ENCODE measurements at regions not wholly inside any gene's neighbourhood (a gene's known extent, or its start where the extent isn't known, plus 50 kb on each side); places are given as distances from the start of the nearest gene placed in this dataset.
"Not testable (repeated sequence)": the region's sequence is repeated elsewhere in the genome, so short reads cannot be mapped to it uniquely, and the experiment has no call there.

GRCh38 chr2:12434630-12435098 is 282.1 kb upstream of the TRIB2 start:
- DNase-seq, result no peak

GRCh38 chr2:12435430-12436222 is 281.1 kb upstream of the TRIB2 start:
- no peak for DNase-seq

- DNase-seq, result no peak
These were observed 280.3 kb upstream of the TRIB2 start for GRCh38 chr2:12436483-12436882.

GRCh38 chr2:12436935-12437561 is 279.7 kb upstream of the TRIB2 start:
- DNase-seq, result no peak

- DNase-seq, result no peak
These were observed 276.0 kb upstream of the TRIB2 start for GRCh38 chr2:12440731-12441130.

GRCh38 chr2:12441750-12442475 is 274.8 kb upstream of the TRIB2 start:
- DNase-seq, result no peak

- no peak for DNase-seq
These were observed 274.3 kb upstream of the TRIB2 start for GRCh38 chr2:12442476-12442847.

GRCh38 chr2:12448846-12449505 is 267.8 kb upstream of the TRIB2 start:
- DNase-seq, result no peak

- DNase-seq, result no peak
These were observed 265.0 kb upstream of the TRIB2 start for GRCh38 chr2:12451726-12452125.

GRCh38 chr2:12452185-12452584 is 264.6 kb upstream of the TRIB2 start:
- no peak for DNase-seq

GRCh38 chr2:12453731-12454130 is 263.0 kb upstream of the TRIB2 start:
- DNase-seq, result no peak

- no peak for DNase-seq
These were observed 261.1 kb upstream of the TRIB2 start for GRCh38 chr2:12455661-12456060.

GRCh38 chr2:12456293-12457106 is 260.2 kb upstream of the TRIB2 start:
- DNase-seq, result peak; percentile 79

- no peak for DNase-seq
These were observed 258.9 kb upstream of the TRIB2 start for GRCh38 chr2:12457831-12458230.

- no peak for DNase-seq
These were observed 253.5 kb upstream of the TRIB2 start for GRCh38 chr2:12463189-12463588.

GRCh38 chr2:12465631-12466135 is 251.1 kb upstream of the TRIB2 start:
- DNase-seq, result no peak

GRCh38 chr2:12467303-12467702 is 249.4 kb upstream of the TRIB2 start:
- no peak for DNase-seq

- no peak for DNase-seq
These were observed 247.6 kb upstream of the TRIB2 start for GRCh38 chr2:12469141-12469561.

GRCh38 chr2:12472265-12472664 is 244.5 kb upstream of the TRIB2 start:
- DNase-seq, result not testable (repeated sequence)

GRCh38 chr2:12478151-12479064 is 238.3 kb upstream of the TRIB2 start:
- no peak for DNase-seq

- no peak for DNase-seq
These were observed 237.6 kb upstream of the TRIB2 start for GRCh38 chr2:12479065-12479601.
